H1 (cell line): ENCODE measurements at regions not wholly inside any gene's neighbourhood (a gene's known extent, or its start where the extent isn't known, plus 50 kb on each side); places are given as distances from the start of the nearest gene placed in this dataset.

ENCODE experiments used
- CBX8 ChIP-seq: fragments of 300-800, 300-1000 bp; sonication (generic); IDR thresholded peaks from 2 replicates; pipeline ENCODE4 v1.7.1; 2016; ENCODE audit warnings: low read depth, low read length, borderline replicate concordance
- JUN ChIP-seq: IDR thresholded peaks from 2 replicates; pipeline ENCODE4 v1.6.1; 2011; ENCODE audit warnings: low read depth, mild to moderate bottlenecking, improper control_type of control experiment, low read length
- POLR2AphosphoS5 ChIP-seq: IDR thresholded peaks from 2 replicates; pipeline ENCODE4 v1.6.1; 2011; ENCODE audit warnings: low read depth, low read length
- TF ChIP-seq, protein P1 (sequence below), 3 experiments: IDR thresholded peaks; 1 replicate in 2 of 3; 2 replicates in 1 of 3; pipeline versions ENCODE4 v1.5.1 to v1.6.1; 2011; ENCODE audit warnings: low read length in 3 of 3, mild to moderate bottlenecking in 3 of 3, inconsistent platforms in 2 of 3, low read depth in 1 of 3, moderate library complexity in 1 of 3; ENCODE audit not compliant: insufficient read depth in 1 of 3; ENCODE audit errors: control extremely low read depth in 1 of 3
- TF ChIP-seq, protein P2 (sequence below): IDR thresholded peaks from 2 replicates; pipeline ENCODE4 v1.6.1; 2012; ENCODE audit warnings: inconsistent platforms

DNA sequence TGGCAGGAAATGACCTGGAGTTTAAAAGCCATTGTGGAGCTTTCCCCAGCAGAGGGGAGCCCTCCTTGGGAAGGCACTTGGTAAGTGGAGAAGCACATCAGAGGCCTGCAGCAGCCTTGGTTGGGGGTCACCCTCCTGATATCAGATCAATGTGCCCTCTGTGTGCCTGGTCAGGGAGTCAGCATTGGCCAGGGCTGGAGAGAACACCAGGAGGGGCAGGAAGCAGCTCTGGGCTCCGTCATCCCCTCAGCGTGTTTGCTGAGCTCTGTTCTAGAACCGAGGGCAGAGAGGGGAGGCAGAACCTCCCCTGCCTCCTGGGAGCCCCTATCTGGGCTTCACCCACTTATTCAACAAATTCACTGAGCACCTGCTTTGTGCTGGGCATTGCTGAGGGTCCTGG, 846.0 kb downstream of the TBC1D22A start:
- TF ChIP-seq, protein P1, sequence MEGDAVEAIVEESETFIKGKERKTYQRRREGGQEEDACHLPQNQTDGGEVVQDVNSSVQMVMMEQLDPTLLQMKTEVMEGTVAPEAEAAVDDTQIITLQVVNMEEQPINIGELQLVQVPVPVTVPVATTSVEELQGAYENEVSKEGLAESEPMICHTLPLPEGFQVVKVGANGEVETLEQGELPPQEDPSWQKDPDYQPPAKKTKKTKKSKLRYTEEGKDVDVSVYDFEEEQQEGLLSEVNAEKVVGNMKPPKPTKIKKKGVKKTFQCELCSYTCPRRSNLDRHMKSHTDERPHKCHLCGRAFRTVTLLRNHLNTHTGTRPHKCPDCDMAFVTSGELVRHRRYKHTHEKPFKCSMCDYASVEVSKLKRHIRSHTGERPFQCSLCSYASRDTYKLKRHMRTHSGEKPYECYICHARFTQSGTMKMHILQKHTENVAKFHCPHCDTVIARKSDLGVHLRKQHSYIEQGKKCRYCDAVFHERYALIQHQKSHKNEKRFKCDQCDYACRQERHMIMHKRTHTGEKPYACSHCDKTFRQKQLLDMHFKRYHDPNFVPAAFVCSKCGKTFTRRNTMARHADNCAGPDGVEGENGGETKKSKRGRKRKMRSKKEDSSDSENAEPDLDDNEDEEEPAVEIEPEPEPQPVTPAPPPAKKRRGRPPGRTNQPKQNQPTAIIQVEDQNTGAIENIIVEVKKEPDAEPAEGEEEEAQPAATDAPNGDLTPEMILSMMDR (IDR thresholded peaks at IDR 0.05; ENCODE audit: control extremely low read depth in 1 of 3, insufficient read depth in 1 of 3, low read depth in 1 of 3, low read length in 3 of 3): no peak
- TF ChIP-seq CBX8 (no peak), POLR2AphosphoS5 (no peak), JUN (no peak)
- TF ChIP-seq, protein P2, sequence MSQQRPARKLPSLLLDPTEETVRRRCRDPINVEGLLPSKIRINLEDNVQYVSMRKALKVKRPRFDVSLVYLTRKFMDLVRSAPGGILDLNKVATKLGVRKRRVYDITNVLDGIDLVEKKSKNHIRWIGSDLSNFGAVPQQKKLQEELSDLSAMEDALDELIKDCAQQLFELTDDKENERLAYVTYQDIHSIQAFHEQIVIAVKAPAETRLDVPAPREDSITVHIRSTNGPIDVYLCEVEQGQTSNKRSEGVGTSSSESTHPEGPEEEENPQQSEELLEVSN: no peak
